ENCODE measurements at regions not wholly inside any gene's neighbourhood (a gene's known extent, or its start where the extent isn't known, plus 50 kb on each side); places are given as distances from the start of the nearest gene placed in this dataset.

GRCh38 chr4:72969976-72970375 lies 99.5 kb downstream of the COX18 start:
- TF ChIP-seq CTCF (IDR thresholded peaks at IDR 0.05), result no peak
- no peak for TF ChIP-seq EZH2 (IDR thresholded peaks at IDR 0.05; ENCODE audit: borderline replicate concordance, insufficient read depth, low read depth, low read length, poor library complexity, severe bottlenecking)
